ENCODE measurements at regions not wholly inside any gene's neighbourhood (a gene's known extent, or its start where the extent isn't known, plus 50 kb on each side); places are given as distances from the start of the nearest gene placed in this dataset.

DNA sequence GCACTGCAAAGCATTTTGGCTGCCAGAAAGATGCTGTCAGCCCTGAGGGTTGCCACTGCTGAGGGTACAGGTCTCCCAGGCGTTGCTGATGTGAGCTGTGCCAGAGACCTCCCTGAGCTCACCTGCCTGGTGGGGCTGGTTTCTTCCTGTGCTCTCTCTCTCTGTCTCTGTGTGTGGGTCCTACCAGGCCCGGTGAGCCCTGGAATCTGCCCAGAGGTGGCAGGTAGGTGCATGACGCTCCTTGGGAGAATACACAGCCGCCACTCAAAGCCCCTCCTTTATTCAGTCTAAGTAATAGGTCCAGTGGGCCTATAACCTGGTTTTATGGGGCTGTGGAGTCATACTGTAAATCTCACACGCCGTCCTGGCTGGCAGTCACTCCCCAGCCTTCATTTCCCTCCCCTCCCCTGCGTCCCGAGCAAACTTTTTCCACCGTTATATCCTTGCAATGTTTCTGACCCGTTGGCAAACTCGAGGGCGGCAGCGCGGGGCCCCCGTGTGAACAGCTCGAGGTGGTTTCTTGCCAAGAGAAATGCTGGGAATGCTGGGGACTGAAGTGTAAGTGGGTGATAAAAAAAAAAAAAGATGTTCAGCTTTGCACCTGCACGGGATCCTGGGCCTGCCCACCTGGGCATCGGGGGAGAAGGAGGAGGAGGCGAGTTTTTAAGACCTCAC, 245.9 kb downstream of the CRLF2 start:
- TF ChIP-seq POLR2A (IDR thresholded peaks at IDR 0.05; ENCODE audit: low read length), result no peak
- TF ChIP-seq, protein P1, sequence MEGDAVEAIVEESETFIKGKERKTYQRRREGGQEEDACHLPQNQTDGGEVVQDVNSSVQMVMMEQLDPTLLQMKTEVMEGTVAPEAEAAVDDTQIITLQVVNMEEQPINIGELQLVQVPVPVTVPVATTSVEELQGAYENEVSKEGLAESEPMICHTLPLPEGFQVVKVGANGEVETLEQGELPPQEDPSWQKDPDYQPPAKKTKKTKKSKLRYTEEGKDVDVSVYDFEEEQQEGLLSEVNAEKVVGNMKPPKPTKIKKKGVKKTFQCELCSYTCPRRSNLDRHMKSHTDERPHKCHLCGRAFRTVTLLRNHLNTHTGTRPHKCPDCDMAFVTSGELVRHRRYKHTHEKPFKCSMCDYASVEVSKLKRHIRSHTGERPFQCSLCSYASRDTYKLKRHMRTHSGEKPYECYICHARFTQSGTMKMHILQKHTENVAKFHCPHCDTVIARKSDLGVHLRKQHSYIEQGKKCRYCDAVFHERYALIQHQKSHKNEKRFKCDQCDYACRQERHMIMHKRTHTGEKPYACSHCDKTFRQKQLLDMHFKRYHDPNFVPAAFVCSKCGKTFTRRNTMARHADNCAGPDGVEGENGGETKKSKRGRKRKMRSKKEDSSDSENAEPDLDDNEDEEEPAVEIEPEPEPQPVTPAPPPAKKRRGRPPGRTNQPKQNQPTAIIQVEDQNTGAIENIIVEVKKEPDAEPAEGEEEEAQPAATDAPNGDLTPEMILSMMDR (IDR thresholded peaks at IDR 0.05), result no peak
- TF ChIP-seq, protein P2, sequence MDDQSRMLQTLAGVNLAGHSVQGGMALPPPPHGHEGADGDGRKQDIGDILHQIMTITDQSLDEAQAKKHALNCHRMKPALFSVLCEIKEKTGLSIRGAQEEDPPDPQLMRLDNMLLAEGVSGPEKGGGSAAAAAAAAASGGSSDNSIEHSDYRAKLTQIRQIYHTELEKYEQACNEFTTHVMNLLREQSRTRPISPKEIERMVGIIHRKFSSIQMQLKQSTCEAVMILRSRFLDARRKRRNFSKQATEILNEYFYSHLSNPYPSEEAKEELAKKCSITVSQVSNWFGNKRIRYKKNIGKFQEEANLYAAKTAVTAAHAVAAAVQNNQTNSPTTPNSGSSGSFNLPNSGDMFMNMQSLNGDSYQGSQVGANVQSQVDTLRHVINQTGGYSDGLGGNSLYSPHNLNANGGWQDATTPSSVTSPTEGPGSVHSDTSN (IDR thresholded peaks at IDR 0.05), result no peak
- TF ChIP-seq, protein P3, sequence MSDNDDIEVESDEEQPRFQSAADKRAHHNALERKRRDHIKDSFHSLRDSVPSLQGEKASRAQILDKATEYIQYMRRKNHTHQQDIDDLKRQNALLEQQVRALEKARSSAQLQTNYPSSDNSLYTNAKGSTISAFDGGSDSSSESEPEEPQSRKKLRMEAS (IDR thresholded peaks at IDR 0.05), result no peak
- TF ChIP-seq, protein P4, sequence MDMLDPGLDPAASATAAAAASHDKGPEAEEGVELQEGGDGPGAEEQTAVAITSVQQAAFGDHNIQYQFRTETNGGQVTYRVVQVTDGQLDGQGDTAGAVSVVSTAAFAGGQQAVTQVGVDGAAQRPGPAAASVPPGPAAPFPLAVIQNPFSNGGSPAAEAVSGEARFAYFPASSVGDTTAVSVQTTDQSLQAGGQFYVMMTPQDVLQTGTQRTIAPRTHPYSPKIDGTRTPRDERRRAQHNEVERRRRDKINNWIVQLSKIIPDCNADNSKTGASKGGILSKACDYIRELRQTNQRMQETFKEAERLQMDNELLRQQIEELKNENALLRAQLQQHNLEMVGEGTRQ (IDR thresholded peaks at IDR 0.05), result no peak
- no peak for TF ChIP-seq HOXA7 (CRISPR knock-in tag; IDR thresholded peaks at IDR 0.05)
- TF ChIP-seq NFE2L2 (conservative IDR thresholded peaks at IDR 0.05; ENCODE audit: low read length), result no peak
- TF ChIP-seq CHD2 (IDR thresholded peaks at IDR 0.05; ENCODE audit: low read length, partially characterized antibody), result no peak
- TF ChIP-seq EP300 (IDR thresholded peaks at IDR 0.05), result no peak
